ENCODE measurements at regions not wholly inside any gene's neighbourhood (a gene's known extent, or its start where the extent isn't known, plus 50 kb on each side); places are given as distances from the start of the nearest gene placed in this dataset.

GRCh38 chr1:193606035-193606434 is 419.6 kb upstream of the B3GALT2 start:
- Mint-ChIP-seq H3K36me3 (ENCODE audit: insufficient read depth, unreplicated experiment) (no peaks in the 10 kb centered on the region), H3K27me3 (ENCODE audit: insufficient read depth, unreplicated experiment) (no peaks in the 10 kb centered on the region), H3K9me3 (ENCODE audit: unreplicated experiment) (no peaks in the 10 kb centered on the region), H3K4me1 (ENCODE audit: low read depth, unreplicated experiment) (no peaks in the 10 kb centered on the region), H3K27ac (ENCODE audit: unreplicated experiment) (no peak overlapping the region), H3K4me3 (ENCODE audit: unreplicated experiment) (no peak overlapping the region)
- Histone ChIP-seq H3K36me3 (ENCODE audit: control insufficient read depth, insufficient read depth, low read length) (no peaks in the 10 kb centered on the region), H3K4me3 (ENCODE audit: low read depth, low read length) (no peak overlapping the region), H3K4me1 (no peaks in the 10 kb centered on the region), H3K9me3 (no peaks in the 10 kb centered on the region), H3K27me3 (replicated peaks; ENCODE audit: control insufficient read depth, insufficient read depth, low read length) (no peaks in the 10 kb centered on the region)
- POLR2A ChIA-PET = no interaction called here
- intact Hi-C loops (cut with micrococcal nuclease; ENCODE audit: unreplicated experiment) = no loop called here
- BruUV-seq (replicated peaks) = no TSS peak
- DNase-seq = no peak
- CTCF ChIA-PET = no interaction called here
- TF ChIP-seq CTCF (IDR thresholded peaks at IDR 0.05; ENCODE audit: insufficient read depth in 1 of 2, low read depth in 1 of 2, low read length in 1 of 2, severe bottlenecking in 1 of 2, unreplicated experiment in 1 of 2) = no peak

GRCh38 chr1:193602705-193603104 is 416.3 kb upstream of the B3GALT2 start:
- H3K4me3 Mint-ChIP-seq (ENCODE audit: unreplicated experiment) = no peak overlapping the region
- Histone ChIP-seq H3K4me3 (ENCODE audit: low read depth, low read length) (no peak overlapping the region), H3K9me3 (no peaks in the 10 kb centered on the region), H3K27me3 (replicated peaks; ENCODE audit: control insufficient read depth, insufficient read depth, low read length) (no peaks in the 10 kb centered on the region), H3K4me1 (no peaks in the 10 kb centered on the region), H3K36me3 (ENCODE audit: control insufficient read depth, insufficient read depth, low read length) (no peaks in the 10 kb centered on the region)
- no peaks in the 10 kb centered on the region for H3K27me3 Mint-ChIP-seq (ENCODE audit: insufficient read depth, unreplicated experiment)
- no peak overlapping the region for H3K27ac Mint-ChIP-seq (ENCODE audit: unreplicated experiment)
- no peak for TF ChIP-seq CTCF (IDR thresholded peaks at IDR 0.05; ENCODE audit: insufficient read depth in 1 of 2, low read depth in 1 of 2, low read length in 1 of 2, severe bottlenecking in 1 of 2, unreplicated experiment in 1 of 2)
- no peaks in the 10 kb centered on the region for H3K36me3 Mint-ChIP-seq (ENCODE audit: insufficient read depth, unreplicated experiment)
- POLR2A ChIA-PET = interaction anchor here (1.0 kb wide), 1 partner anchor 63 kb away, joined by 3 read pairs; no protein-coding TSS in a partner anchor
- CTCF ChIA-PET = no interaction called here
- intact Hi-C loops (cut with micrococcal nuclease; ENCODE audit: unreplicated experiment) = no loop called here
- no peak for DNase-seq
- H3K4me1 Mint-ChIP-seq (ENCODE audit: low read depth, unreplicated experiment) = no peaks in the 10 kb centered on the region
- H3K9me3 Mint-ChIP-seq (ENCODE audit: unreplicated experiment) = no peaks in the 10 kb centered on the region
- no TSS peak for BruUV-seq (replicated peaks)

GRCh38 chr1:193593147-193593885 is 406.9 kb upstream of the B3GALT2 start:
- DNase-seq = no peak
- Histone ChIP-seq H3K36me3 (ENCODE audit: control insufficient read depth, insufficient read depth, low read length) (no peaks in the 10 kb centered on the region), H3K4me1 (no peaks in the 10 kb centered on the region), H3K27me3 (replicated peaks; ENCODE audit: control insufficient read depth, insufficient read depth, low read length) (no peaks in the 10 kb centered on the region), H3K9me3 (no peaks in the 10 kb centered on the region), H3K4me3 (ENCODE audit: low read depth, low read length) (no peak overlapping the region)
- intact Hi-C loops (cut with micrococcal nuclease; ENCODE audit: unreplicated experiment) = no loop called here
- Mint-ChIP-seq H3K4me1 (ENCODE audit: low read depth, unreplicated experiment) (no peaks in the 10 kb centered on the region), H3K36me3 (ENCODE audit: insufficient read depth, unreplicated experiment) (no peaks in the 10 kb centered on the region), H3K27ac (ENCODE audit: unreplicated experiment) (no peak overlapping the region), H3K4me3 (ENCODE audit: unreplicated experiment) (no peak overlapping the region), H3K27me3 (ENCODE audit: insufficient read depth, unreplicated experiment) (peaks cover 5% of the 10 kb centered on the region), H3K9me3 (ENCODE audit: unreplicated experiment) (no peaks in the 10 kb centered on the region)
- no TSS peak for BruUV-seq (replicated peaks)
- ChIA-PET POLR2A (no interaction called here), CTCF (no interaction called here)
- no peak for TF ChIP-seq CTCF (IDR thresholded peaks at IDR 0.05; ENCODE audit: insufficient read depth in 1 of 2, low read depth in 1 of 2, low read length in 1 of 2, severe bottlenecking in 1 of 2, unreplicated experiment in 1 of 2)
